Heart left ventricle (tissue), 16 donors: ENCODE measurements at regions not wholly inside any gene's neighbourhood (a gene's known extent, or its start where the extent isn't known, plus 50 kb on each side); places are given as distances from the start of the nearest gene placed in this dataset.

Experiments
- ATAC-seq, 4 donors: fragments of 200-7000 bp; cut with Tn5 transposase; one replicate each; pipeline ENCODE4 v1.9.1; 2020 to 2022; ENCODE audit warnings: moderate library complexity in 4 of 4, mild to moderate bottlenecking in 3 of 4, moderate number of reproducible peaks in 1 of 4
- DNase-seq, 5 donors: peaks; one replicate each; pipeline ENCODE4 v3.0.0-alpha.2; 2020
- H3K27ac ChIP-seq, 12 donors: fragments of 200-600 bp; sonication (generic) in 4 of 12; one replicate each; pipeline versions ENCODE4 v1.5.0 to v1.8.0; 2016 to 2022; ENCODE audit warnings: mild to moderate bottlenecking in 2 of 12
- H3K27me3 ChIP-seq, 9 donors: fragments of 200-600 bp; sonication (generic) in 2 of 9; one replicate each; pipeline versions ENCODE4 v1.5.1 to v1.8.0; 2016 to 2022; ENCODE audit warnings: mild to moderate bottlenecking in 3 of 9
- H3K36me3 ChIP-seq, 9 donors: fragments of 200-600 bp; sonication (generic) in 2 of 9; one replicate each; pipeline versions ENCODE4 v1.5.0 to v1.8.0; 2018 to 2022; ENCODE audit warnings: mild to moderate bottlenecking in 2 of 9
- H3K4me1 ChIP-seq, 12 donors: fragments of 200-600 bp; sonication (generic) in 4 of 12; one replicate each; pipeline versions ENCODE4 v1.5.0 to v1.8.0; 2016 to 2022; ENCODE audit warnings: mild to moderate bottlenecking in 3 of 12
- H3K4me3 ChIP-seq, 12 donors: fragments of 200-600 bp; sonication (generic) in 4 of 12; one replicate each; pipeline versions ENCODE4 v1.5.0 to v1.8.0; 2017 to 2022; ENCODE audit warnings: mild to moderate bottlenecking in 9 of 12, moderate library complexity in 4 of 12
- H3K9me3 ChIP-seq, 12 donors: fragments of 200-600 bp; sonication (generic) in 4 of 12; one replicate each; pipeline versions ENCODE4 v1.5.0 to v1.8.0; 2016 to 2022; ENCODE audit warnings: mild to moderate bottlenecking in 1 of 12
- POLR2A ChIP-seq, 2 donors: fragments of 450-650 bp; IDR thresholded peaks; one replicate each; pipeline ENCODE4 v1.6.1; 2017; ENCODE audit warnings: antibody characterized with exemption in 2 of 2, mild to moderate bottlenecking in 2 of 2, moderate library complexity in 2 of 2
- WGBS, 4 donors: extraction: QIAGEN DNeasy Blood & Tissue Kit in 2 of 4; methylation state at CpG; one replicate each; pipeline versions ENCODE4 v1.1.5 to v1.1.7; 2013 to 2018; 5-methylcytosine and 5-hydroxymethylcytosine counted together
- intact Hi-C, 10 donors: fragments of 100-400 bp; cut with DNase I; formaldehyde crosslinking; loops; one replicate each; pipeline versions ENCODE4 v1.11.1 to v1.14.2; 2022
- TF ChIP-seq, protein P1 (sequence below), 12 donors: fragments of 200-600 bp; sonication (generic) in 4 of 12; IDR thresholded peaks; one replicate each; pipeline versions ENCODE4 v1.5.0 to v1.8.0; 2018 to 2022; ENCODE audit warnings: antibody characterized with exemption in 12 of 12, mild to moderate bottlenecking in 5 of 12
- donor health status: ischemic (EF 13 %, LVEDD 7.1; RV severe dilation, severe dysfunction).
- donor health status: healthy with polysubstance abuse.
- donor health status: DM: no; HTN: yes; CAD: no.
- donor health status: DM: no; HTN: no; CAD: no.
- donor health status: ischemic (EF 25% LVEDD 6.9; RV normal size, moderate dysfunction).
- donor health status: ischemic (EF 25% LVEDD 5.7; RV mildly dilated, moderate dysfunction).
- donor health status: healthy.
- donor health status: DM: yes; HTN: yes; CAD: no.
- donor health status: ischemic (EF 35%, LVEDD 5.7; RV mildly dilated, moderate dysfunction).
- donor health status: nonischemic (EF 11% LVEDD 7.7; RV severe dilation, severe dysfunction).
- donor health status: DM: yes; HTN: yes; CAD: no.
- donor health status: PGD.
- donor health status: ischemic (EF 29% LVEDD 5.4; RV normal size, mild dysfunction).
- donor health status: nonischemic (EF 23%, LVEDD 6.1; RV moderate dilation, normal function).

- no peaks in the 10 kb centered on the region for H3K4me1 ChIP-seq
- intact Hi-C loops, result no loop called here
- WGBS, 4 donors, result 62 to 70% (median 67%) methylated on average over 3 of the region's 3 CpGs
- peaks cover 0 to 4% (median 0%) of the 10 kb centered on the region in 12 donors for H3K9me3 ChIP-seq
- no peaks in the 10 kb centered on the region for H3K27me3 ChIP-seq
- no peak overlapping the region for H3K4me3 ChIP-seq
- no peak for ATAC-seq
- H3K36me3 ChIP-seq, result no peaks in the 10 kb centered on the region
- no peak for DNase-seq
- no peak overlapping the region for H3K27ac ChIP-seq
- TF ChIP-seq POLR2A (IDR thresholded peaks at IDR 0.05), result no peak
- TF ChIP-seq, protein P1, sequence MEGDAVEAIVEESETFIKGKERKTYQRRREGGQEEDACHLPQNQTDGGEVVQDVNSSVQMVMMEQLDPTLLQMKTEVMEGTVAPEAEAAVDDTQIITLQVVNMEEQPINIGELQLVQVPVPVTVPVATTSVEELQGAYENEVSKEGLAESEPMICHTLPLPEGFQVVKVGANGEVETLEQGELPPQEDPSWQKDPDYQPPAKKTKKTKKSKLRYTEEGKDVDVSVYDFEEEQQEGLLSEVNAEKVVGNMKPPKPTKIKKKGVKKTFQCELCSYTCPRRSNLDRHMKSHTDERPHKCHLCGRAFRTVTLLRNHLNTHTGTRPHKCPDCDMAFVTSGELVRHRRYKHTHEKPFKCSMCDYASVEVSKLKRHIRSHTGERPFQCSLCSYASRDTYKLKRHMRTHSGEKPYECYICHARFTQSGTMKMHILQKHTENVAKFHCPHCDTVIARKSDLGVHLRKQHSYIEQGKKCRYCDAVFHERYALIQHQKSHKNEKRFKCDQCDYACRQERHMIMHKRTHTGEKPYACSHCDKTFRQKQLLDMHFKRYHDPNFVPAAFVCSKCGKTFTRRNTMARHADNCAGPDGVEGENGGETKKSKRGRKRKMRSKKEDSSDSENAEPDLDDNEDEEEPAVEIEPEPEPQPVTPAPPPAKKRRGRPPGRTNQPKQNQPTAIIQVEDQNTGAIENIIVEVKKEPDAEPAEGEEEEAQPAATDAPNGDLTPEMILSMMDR (IDR thresholded peaks at IDR 0.05), result no peak
These were observed 337.9 kb upstream of the SLC39A10 start for GRCh38 chr2:195319112-195319460.

- Histone ChIP-seq H3K36me3 (no peaks in the 10 kb centered on the region), H3K27ac (no peak overlapping the region), H3K4me3 (no peak overlapping the region), H3K9me3 (no peaks in the 10 kb centered on the region), H3K27me3 (no peaks in the 10 kb centered on the region), H3K4me1 (no peaks in the 10 kb centered on the region)
- DNase-seq, result peak in 2 of 5 donors; percentile 7 to 24
- ATAC-seq, result no peak
- WGBS, 4 donors, result 6 to 9% (median 8%) methylated on average over 2 of the region's 2 CpGs
- no peak for TF ChIP-seq POLR2A (IDR thresholded peaks at IDR 0.05)
- TF ChIP-seq, protein P1 (IDR thresholded peaks at IDR 0.05), result peak; percentile 6 to 69 (median 45)
- intact Hi-C loops, result no loop called here
These were observed 338.4 kb upstream of the SLC39A10 start for GRCh38 chr2:195318440-195319111.

DNA sequence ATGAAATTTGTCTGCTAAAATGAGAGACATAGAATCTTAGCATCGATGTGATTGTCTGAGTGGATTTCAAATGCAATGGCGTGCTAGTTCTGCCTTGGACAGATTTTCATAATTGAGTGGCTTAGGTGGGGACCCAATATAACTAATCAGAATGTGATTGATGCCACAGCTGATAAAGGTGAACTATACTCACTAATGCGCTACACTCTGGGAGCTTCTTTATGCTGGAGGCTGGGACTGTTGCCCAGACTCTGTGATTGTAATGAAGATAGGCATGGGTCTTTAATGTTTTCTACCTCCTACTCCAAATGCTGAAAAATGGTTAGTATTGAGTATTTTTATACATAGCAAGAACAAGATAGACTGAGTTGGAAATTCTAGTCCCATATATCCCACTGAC is 339.5 kb upstream of the SLC39A10 start:
- no peak overlapping the region for H3K27ac ChIP-seq
- no peaks in the 10 kb centered on the region for H3K36me3 ChIP-seq
- intact Hi-C loops, result no loop called here
- 85 to 94% (median 91%) methylated on average over 3 of the region's 3 CpGs for WGBS, 4 donors
- no peaks in the 10 kb centered on the region for H3K27me3 ChIP-seq
- no peaks in the 10 kb centered on the region for H3K4me1 ChIP-seq
- DNase-seq (no peak), ATAC-seq (no peak)
- H3K4me3 ChIP-seq, result no peak overlapping the region
- no peak for TF ChIP-seq POLR2A (IDR thresholded peaks at IDR 0.05)
- TF ChIP-seq, protein P1 (IDR thresholded peaks at IDR 0.05), result no peak
- H3K9me3 ChIP-seq, result no peaks in the 10 kb centered on the region

GRCh38 chr2:195316486-195316885 is 340.5 kb upstream of the SLC39A10 start:
- ATAC-seq (no peak), DNase-seq (no peak)
- intact Hi-C loops, result no loop called here
- Histone ChIP-seq H3K27me3 (no peaks in the 10 kb centered on the region), H3K4me1 (no peaks in the 10 kb centered on the region), H3K9me3 (no peaks in the 10 kb centered on the region), H3K4me3 (no peak overlapping the region), H3K27ac (no peak overlapping the region), H3K36me3 (no peaks in the 10 kb centered on the region)
- no peak for TF ChIP-seq POLR2A (IDR thresholded peaks at IDR 0.05)
- TF ChIP-seq, protein P1 (IDR thresholded peaks at IDR 0.05), result no peak
